Amygdala (tissue), 56 donors: ENCODE measurements at regions not wholly inside any gene's neighbourhood (a gene's known extent, or its start where the extent isn't known, plus 50 kb on each side); places are given as distances from the start of the nearest gene placed in this dataset.

Experiments used
- DNase-seq, 56 donors: peaks; one replicate each; lab custom pipeline; 2025; lab: John Stamatoyannopoulos, UW

GRCh38 chr6:93474733-93475179 lies 55.4 kb upstream of the EPHA7 start:
- DNase-seq, result no peak

GRCh38 chr6:93471281-93471680 lies 51.9 kb upstream of the EPHA7 start:
- DNase-seq, result no peak
